Psoas muscle (tissue), 7 donors: ENCODE measurements at regions not wholly inside any gene's neighbourhood (a gene's known extent, or its start where the extent isn't known, plus 50 kb on each side); places are given as distances from the start of the nearest gene placed in this dataset.

Experiments used
- ATAC-seq, 4 donors: fragments of 200-7000 bp; cut with Tn5 transposase; one replicate each; pipeline ENCODE4 v1.9.1; 2020; ENCODE audit warnings: moderate library complexity in 3 of 4, mild to moderate bottlenecking in 2 of 4
- DNase-seq, 2 donors: peaks; one replicate each; pipeline ENCODE4 v3.0.0-alpha.2; 2020
- H3K27ac ChIP-seq: fragments of 200-600 bp; one replicate; pipeline ENCODE4 v1.8.0; 2022
- H3K27me3 ChIP-seq, 3 donors: fragments of 200-600 bp in 1 of 3; one replicate each; pipeline versions ENCODE4 v1.6.1 to v1.8.0; 2013 to 2022; ENCODE audit warnings: low read length in 2 of 3, mild to moderate bottlenecking in 2 of 3, moderate library complexity in 1 of 3; ENCODE audit not compliant: insufficient read depth in 3 of 3
- H3K36me3 ChIP-seq, 2 donors: fragments of 200-600 bp in 1 of 2; one replicate each; pipeline versions ENCODE4 v1.6.1 to v1.8.0; 2013 to 2022; ENCODE audit warnings: low read depth in 1 of 2, mild to moderate bottlenecking in 1 of 2, moderate library complexity in 1 of 2; ENCODE audit not compliant: insufficient read depth in 1 of 2
- H3K4me1 ChIP-seq: fragments of 200-600 bp; one replicate; pipeline ENCODE4 v1.8.0; 2022
- H3K4me3 ChIP-seq: fragments of 200-600 bp; one replicate; pipeline ENCODE4 v1.8.0; 2022; ENCODE audit warnings: mild to moderate bottlenecking
- H3K9me3 ChIP-seq: fragments of 200-600 bp; one replicate; pipeline ENCODE4 v1.8.0; 2022
- CTCF ChIP-seq: fragments of 200-600 bp; IDR thresholded peaks from one replicate; pipeline ENCODE4 v1.8.0; 2022; ENCODE audit warnings: antibody characterized with exemption
- WGBS, 3 donors: extraction: QIAGEN DNeasy Blood & Tissue Kit; methylation state at CpG; one replicate each; pipeline versions ENCODE4 v1.1.6 to v1.1.7; 2013; 5-methylcytosine and 5-hydroxymethylcytosine counted together
- intact Hi-C, 2 donors: fragments of 100-400 bp; cut with DNase I; formaldehyde crosslinking; loops; one replicate each; pipeline versions ENCODE4 v1.11.0 to v1.14.2; 2022
- donor health status: healthy with polysubstance abuse.
- donor health status: DM: no; HTN: no; CAD: no; lungs with moderate emphysema.
- donor health status: Bipolar disorder and iron deficiency.
- donor health status: healthy.
- donor health status: DM: yes; HTN: yes; CAD: no.
- donor health status: DM: no; HTN: no; CAD: no.
- donor health status: DM: yes; HTN: yes; CAD: no.

- TF ChIP-seq CTCF: no peak
- H3K27ac ChIP-seq: no peak overlapping the region
- no peaks in the 10 kb centered on the region for H3K4me1 ChIP-seq
- H3K4me3 ChIP-seq: no peak overlapping the region
- no peak for ATAC-seq
- H3K9me3 ChIP-seq: peaks cover 8% of the 10 kb centered on the region
- 60 to 76% (median 60%) methylated on average over 1 of the region's 1 CpG for WGBS, 3 donors
- H3K36me3 ChIP-seq: no peaks in the 10 kb centered on the region
- peaks cover 0 to 3% (median 0%) of the 10 kb centered on the region in 3 donors for H3K27me3 ChIP-seq
- intact Hi-C loops: no loop called here
- DNase-seq: no peak
Observed at GRCh38 chr20:7237251-7237650, 469.8 kb downstream of the BMP2 start.

GRCh38 chr20:7240490-7240889 lies 473.0 kb downstream of the BMP2 start:
- Histone ChIP-seq H3K4me3 (no peak overlapping the region), H3K9me3 (no peaks in the 10 kb centered on the region), H3K27me3 (peaks cover 0 to 3% (median 0%) of the 10 kb centered on the region in 3 donors), H3K4me1 (no peaks in the 10 kb centered on the region), H3K27ac (no peak overlapping the region), H3K36me3 (no peaks in the 10 kb centered on the region)
- ATAC-seq (no peak), DNase-seq (no peak)
- WGBS, 3 donors: 86 to 89% (median 87%) methylated on average over 3 of the region's 3 CpGs
- intact Hi-C loops: no loop called here
- no peak for TF ChIP-seq CTCF

- Histone ChIP-seq H3K36me3 (no peaks in the 10 kb centered on the region), H3K4me1 (no peaks in the 10 kb centered on the region), H3K4me3 (no peak overlapping the region), H3K27ac (no peak overlapping the region), H3K9me3 (no peaks in the 10 kb centered on the region), H3K27me3 (no peaks in the 10 kb centered on the region)
- 17 to 34% (median 22%) methylated on average over 7 of the region's 7 CpGs for WGBS, 3 donors
- ATAC-seq (no peak), DNase-seq (no peak)
- TF ChIP-seq CTCF: no peak
- intact Hi-C loops: no loop called here
Observed at GRCh38 chr20:7248281-7249201, 481.1 kb downstream of the BMP2 start.

- H3K27ac ChIP-seq: no peak overlapping the region
- H3K4me3 ChIP-seq: no peak overlapping the region
- DNase-seq: no peak
- TF ChIP-seq CTCF: no peak
- no peaks in the 10 kb centered on the region for H3K27me3 ChIP-seq
- no peaks in the 10 kb centered on the region for H3K9me3 ChIP-seq
- WGBS, 3 donors: 64 to 82% (median 72%) methylated on average over 2 of the region's 2 CpGs
- H3K4me1 ChIP-seq: no peaks in the 10 kb centered on the region
- H3K36me3 ChIP-seq: no peaks in the 10 kb centered on the region
- intact Hi-C loops: no loop called here
- ATAC-seq: no peak
Observed at GRCh38 chr20:7250337-7250736, 482.9 kb downstream of the BMP2 start.
